PC-9 (cell line): ENCODE measurements at regions not wholly inside any gene's neighbourhood (a gene's known extent, or its start where the extent isn't known, plus 50 kb on each side); places are given as distances from the start of the nearest gene placed in this dataset.

Experiments used
- BruUV-seq: library from RNA; stranded (reverse); fragments of 400-500 nt; replicated peaks from 2 replicates; lab custom pipeline; 2021; lab: Mats Ljungman, UMichigan
- CTCF ChIA-PET: fragments of 300-600 bp; sonication (Branson Sonifier 250); formaldehyde crosslinking; loops from one replicate; lab custom pipeline; 2022; ENCODE audit warnings: antibody characterized with exemption; lab: Charles Lee
- POLR2A ChIA-PET: fragments of 300-600 bp; sonication (Branson Sonifier 250); formaldehyde crosslinking; loops from one replicate; lab custom pipeline; 2022; ENCODE audit warnings: antibody characterized with exemption; ENCODE audit not compliant: unreplicated experiment; lab: Charles Lee
- DNase-seq, 2 experiments: peaks; one replicate each; pipeline versions ENCODE4 v3.0.0 to v3.0.0-alpha.2; 2015 to 2022; ENCODE audit warnings: mixed read lengths in 1 of 2
- H2AFZ ChIP-seq: fragments of 200-600 bp; sonication (generic); 2 replicates; pipeline ENCODE4 v1.8.1; 2017; ENCODE audit warnings: antibody characterized with exemption
- H3F3A ChIP-seq: fragments of 200-600 bp; sonication (generic); 2 replicates; pipeline ENCODE4 v1.8.1; 2017; ENCODE audit warnings: antibody characterized with exemption, mild to moderate bottlenecking, low read depth; ENCODE audit not compliant: insufficient read depth
- H3K27ac ChIP-seq: fragments of 200-600 bp; sonication (generic); 2 replicates; pipeline ENCODE4 v1.6.1; 2016; ENCODE audit warnings: mixed run types
- H3K27me3 ChIP-seq: fragments of 200-600 bp; sonication (generic); 2 replicates; pipeline ENCODE4 v1.6.1; 2016; ENCODE audit warnings: low read depth, mixed run types; ENCODE audit not compliant: insufficient read depth
- H3K36me3 ChIP-seq: fragments of 200-600 bp; sonication (generic); 2 replicates; pipeline ENCODE4 v1.6.1; 2016; ENCODE audit warnings: low read depth, mixed run types
- H3K4me1 ChIP-seq: fragments of 200-600 bp; sonication (generic); replicated peaks from 2 replicates; pipeline ENCODE4 v1.6.1; 2016; ENCODE audit warnings: mixed run types; ENCODE audit not compliant: insufficient read depth
- H3K4me2 ChIP-seq: fragments of 200-600 bp; sonication (generic); 2 replicates; pipeline ENCODE4 v1.6.1; 2017; ENCODE audit warnings: mixed run types
- H3K4me3 ChIP-seq: fragments of 200-600 bp; sonication (generic); 2 replicates; pipeline ENCODE4 v1.6.1; 2016; ENCODE audit warnings: mixed run types
- H3K79me2 ChIP-seq: fragments of 200-600 bp; sonication (generic); 2 replicates; pipeline ENCODE4 v1.6.1; 2017; ENCODE audit warnings: low read depth, mixed run types
- H3K9me2 ChIP-seq: fragments of 200-600 bp; sonication (generic); 2 replicates; pipeline ENCODE4 v1.8.1; 2017; ENCODE audit warnings: mild to moderate bottlenecking; ENCODE audit not compliant: insufficient read depth
- H3K9me3 ChIP-seq: fragments of 200-600 bp; sonication (generic); 2 replicates; pipeline ENCODE4 v1.8.1; 2016; ENCODE audit warnings: low read depth; ENCODE audit not compliant: insufficient read depth
- H4K20me1 ChIP-seq: fragments of 200-600 bp; sonication (generic); 2 replicates; pipeline ENCODE4 v1.8.1; 2017; ENCODE audit not compliant: insufficient read depth
- EZH2 ChIP-seq: fragments of 200-600 bp; sonication (generic); IDR thresholded peaks from 2 replicates; pipeline ENCODE4 v1.8.0; 2017; ENCODE audit warnings: antibody characterized with exemption, low read depth
- intact Hi-C: fragments of 100-400 bp; cut with micrococcal nuclease; formaldehyde crosslinking; loops from one replicate; pipeline ENCODE4 v1.10.0; 2022; ENCODE audit not compliant: unreplicated experiment
- TF ChIP-seq, protein P1 (sequence below): fragments of 200-600 bp; sonication (generic); conservative IDR thresholded peaks from 2 replicates; pipeline ENCODE4 v1.6.1; 2017; ENCODE audit warnings: mixed run types, antibody characterized with exemption, mild to moderate bottlenecking, moderate library complexity

- TF ChIP-seq EZH2 = no peak
- TF ChIP-seq, protein P1, sequence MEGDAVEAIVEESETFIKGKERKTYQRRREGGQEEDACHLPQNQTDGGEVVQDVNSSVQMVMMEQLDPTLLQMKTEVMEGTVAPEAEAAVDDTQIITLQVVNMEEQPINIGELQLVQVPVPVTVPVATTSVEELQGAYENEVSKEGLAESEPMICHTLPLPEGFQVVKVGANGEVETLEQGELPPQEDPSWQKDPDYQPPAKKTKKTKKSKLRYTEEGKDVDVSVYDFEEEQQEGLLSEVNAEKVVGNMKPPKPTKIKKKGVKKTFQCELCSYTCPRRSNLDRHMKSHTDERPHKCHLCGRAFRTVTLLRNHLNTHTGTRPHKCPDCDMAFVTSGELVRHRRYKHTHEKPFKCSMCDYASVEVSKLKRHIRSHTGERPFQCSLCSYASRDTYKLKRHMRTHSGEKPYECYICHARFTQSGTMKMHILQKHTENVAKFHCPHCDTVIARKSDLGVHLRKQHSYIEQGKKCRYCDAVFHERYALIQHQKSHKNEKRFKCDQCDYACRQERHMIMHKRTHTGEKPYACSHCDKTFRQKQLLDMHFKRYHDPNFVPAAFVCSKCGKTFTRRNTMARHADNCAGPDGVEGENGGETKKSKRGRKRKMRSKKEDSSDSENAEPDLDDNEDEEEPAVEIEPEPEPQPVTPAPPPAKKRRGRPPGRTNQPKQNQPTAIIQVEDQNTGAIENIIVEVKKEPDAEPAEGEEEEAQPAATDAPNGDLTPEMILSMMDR = no peak
- no peaks in the 10 kb centered on the region for H3K9me3 ChIP-seq
- intact Hi-C loops = loop anchor here (5.0 kb wide), 2 partner anchors 293 to 463 kb away; no protein-coding TSS in a partner anchor
- H4K20me1 ChIP-seq = no peaks in the 10 kb centered on the region
- no peak overlapping the region for H3K27ac ChIP-seq
- BruUV-seq = no TSS peak
- no peaks in the 10 kb centered on the region for H3K27me3 ChIP-seq
- no peak overlapping the region for H2AFZ ChIP-seq
- no peaks in the 10 kb centered on the region for H3K36me3 ChIP-seq
- no peak for DNase-seq
- H3F3A ChIP-seq = peaks cover 11% of the 10 kb centered on the region; the same call in 1 of the 2 replicates
- POLR2A ChIA-PET = no interaction called here
- no peak overlapping the region for H3K4me3 ChIP-seq
- no peaks in the 10 kb centered on the region for H3K9me2 ChIP-seq
- no peaks in the 10 kb centered on the region for H3K79me2 ChIP-seq
- CTCF ChIA-PET = no interaction called here
- peaks cover 14% of the 10 kb centered on the region for H3K4me1 ChIP-seq
- no peak overlapping the region for H3K4me2 ChIP-seq
Observed at GRCh38 chr10:33799944-33800323, 465.5 kb upstream of the NRP1 start.

DNA sequence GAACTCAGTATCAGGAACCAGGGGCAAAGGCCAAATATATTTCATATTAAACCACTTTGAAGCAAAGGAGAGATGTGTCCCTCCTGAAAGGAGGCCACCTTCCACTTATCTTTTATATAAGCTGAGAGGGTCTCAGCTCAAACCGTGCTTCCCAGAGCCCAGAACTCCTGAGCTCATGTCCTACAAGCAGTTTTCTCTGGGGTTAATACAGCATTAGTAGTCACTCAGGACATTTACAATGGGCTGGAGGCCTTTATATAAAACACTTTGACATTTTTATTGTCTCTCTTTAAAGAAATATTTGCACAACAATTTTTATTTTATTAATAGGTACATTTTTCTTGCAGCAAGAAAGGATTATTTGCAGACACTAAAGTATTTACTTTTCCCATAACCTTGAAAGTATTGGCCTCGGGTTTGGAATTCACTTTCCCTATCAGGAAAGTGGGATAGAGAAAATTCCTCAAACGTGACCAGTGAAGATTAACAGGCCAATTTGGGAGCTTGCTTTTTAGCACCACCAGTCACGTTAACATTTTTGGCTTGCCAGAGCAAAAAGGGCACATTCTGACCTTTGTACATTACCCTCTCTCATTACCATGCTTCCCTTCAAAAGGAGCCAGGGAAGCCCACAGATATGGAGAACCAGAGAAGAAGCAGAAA, 464.9 kb upstream of the NRP1 start:
- POLR2A ChIA-PET = no interaction called here
- H3K79me2 ChIP-seq = no peaks in the 10 kb centered on the region
- CTCF ChIA-PET = no interaction called here
- peaks cover 14% of the 10 kb centered on the region for H3K4me1 ChIP-seq
- TF ChIP-seq, protein P1 = no peak
- TF ChIP-seq EZH2 = no peak
- H2AFZ ChIP-seq = no peak overlapping the region
- H3K9me3 ChIP-seq = no peaks in the 10 kb centered on the region
- H3K27me3 ChIP-seq = no peaks in the 10 kb centered on the region
- H3K9me2 ChIP-seq = no peaks in the 10 kb centered on the region
- H3K4me3 ChIP-seq = no peak overlapping the region
- DNase-seq = no peak
- H3F3A ChIP-seq = peaks cover 11% of the 10 kb centered on the region; the same call in 1 of the 2 replicates
- H3K4me2 ChIP-seq = no peak overlapping the region
- H3K27ac ChIP-seq = no peak overlapping the region
- H3K36me3 ChIP-seq = no peaks in the 10 kb centered on the region
- no TSS peak for BruUV-seq
- no peaks in the 10 kb centered on the region for H4K20me1 ChIP-seq
- intact Hi-C loops = no loop called here

DNA sequence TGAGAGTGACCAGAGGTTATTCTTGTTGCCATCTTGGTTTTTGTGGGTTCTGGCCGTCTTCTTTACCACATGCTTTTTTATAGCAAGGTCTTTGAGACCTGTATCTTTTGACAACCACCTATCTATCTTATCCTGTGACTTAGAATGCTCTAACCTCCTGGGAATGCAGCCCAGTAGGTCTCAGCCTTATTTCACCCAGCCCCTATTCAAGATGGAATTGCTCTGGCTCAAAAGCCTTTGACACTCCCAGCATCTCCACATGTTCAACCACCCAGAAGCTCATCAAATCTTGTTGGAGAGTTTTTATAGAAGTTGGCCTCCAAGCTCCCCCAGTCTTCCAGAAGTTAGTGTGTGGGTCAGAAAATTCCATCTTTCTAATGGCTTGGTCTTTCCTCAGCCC, 464.3 kb upstream of the NRP1 start:
- POLR2A ChIA-PET = no interaction called here
- intact Hi-C loops = no loop called here
- no peak for TF ChIP-seq EZH2
- TF ChIP-seq, protein P1 = no peak

More for the DNA sequence above, 464.3 kb upstream of the NRP1 start:
- no peaks in the 10 kb centered on the region for H4K20me1 ChIP-seq
- no peaks in the 10 kb centered on the region for H3K9me3 ChIP-seq
- DNase-seq = no peak
- H3K9me2 ChIP-seq = no peaks in the 10 kb centered on the region
- no peak overlapping the region for H3K4me2 ChIP-seq
- H3K4me3 ChIP-seq = no peak overlapping the region
- BruUV-seq = no TSS peak
- no peak overlapping the region for H3K27ac ChIP-seq
- peaks cover 14% of the 10 kb centered on the region for H3K4me1 ChIP-seq
- H3K36me3 ChIP-seq = no peaks in the 10 kb centered on the region
- CTCF ChIA-PET = no interaction called here
- H3F3A ChIP-seq = peaks cover 11% of the 10 kb centered on the region; the same call in 1 of the 2 replicates
- no peaks in the 10 kb centered on the region for H3K79me2 ChIP-seq
- no peaks in the 10 kb centered on the region for H3K27me3 ChIP-seq
- no peak overlapping the region for H2AFZ ChIP-seq
